Activated CD8-positive, alpha-beta memory T cell treated with anti-CD3 and anti-CD28 coated beads for 36 hours (primary cell): ENCODE measurements at regions not wholly inside any gene's neighbourhood (a gene's known extent, or its start where the extent isn't known, plus 50 kb on each side); places are given as distances from the start of the nearest gene placed in this dataset.
"Not testable (repeated sequence)": the region's sequence is repeated elsewhere in the genome, so short reads cannot be mapped to it uniquely, and the experiment has no call there.

ENCODE experiments used
- CTCF ChIA-PET: fragments of 350-600 bp; sonication (Branson Sonifier 250); formaldehyde crosslinking; loops from one replicate; lab custom pipeline; 2021; ENCODE audit warnings: antibody characterized with exemption; lab: Charles Lee
- POLR2A ChIA-PET: fragments of 350-600 bp; sonication (Branson Sonifier 250); formaldehyde crosslinking; loops from one replicate; lab custom pipeline; 2021; ENCODE audit warnings: antibody characterized with exemption; lab: Charles Lee

DNA sequence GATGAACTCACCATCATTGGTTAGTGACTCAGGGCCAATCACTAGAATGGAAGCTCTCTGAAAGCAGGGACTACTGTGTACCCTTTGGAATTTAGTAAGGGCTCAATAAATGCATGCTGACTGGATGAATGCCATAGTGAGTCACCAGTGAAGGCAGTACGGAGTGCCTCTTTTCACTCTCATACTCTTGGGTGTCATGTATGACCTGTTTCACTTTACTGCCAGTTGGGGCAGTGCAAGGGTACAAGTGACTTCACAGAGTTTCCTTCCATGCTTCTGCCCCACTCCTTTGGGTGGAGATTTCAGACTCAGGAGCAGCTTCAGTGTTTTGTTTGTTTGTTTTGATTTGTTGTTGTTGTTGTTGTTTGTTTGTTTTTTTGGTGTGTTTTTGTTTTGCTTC lies 57.7 kb downstream of the SOX3 start:
- POLR2A ChIA-PET, result no interaction called here
- CTCF ChIA-PET, result no interaction called here

DNA sequence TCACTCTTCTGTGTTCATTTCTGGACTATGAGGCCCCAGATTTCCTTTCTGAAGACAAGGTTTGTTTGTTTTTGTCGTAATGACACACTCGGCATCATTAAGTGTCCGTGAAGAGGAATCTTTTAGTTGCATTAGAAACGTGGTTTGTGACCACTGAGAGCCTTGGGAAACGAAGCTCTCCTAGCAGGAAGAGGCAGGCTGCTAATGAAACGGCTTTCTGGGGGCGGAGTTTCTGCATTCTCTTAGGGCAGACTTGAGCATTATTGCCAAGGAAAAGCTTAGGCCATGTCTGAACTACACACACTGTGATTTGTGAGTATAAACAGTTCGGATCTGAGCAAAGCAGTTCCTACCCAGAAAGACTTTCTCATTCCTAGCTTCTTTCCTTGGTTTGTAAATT lies 64.0 kb downstream of the SOX3 start:
- CTCF ChIA-PET, result no interaction called here
- POLR2A ChIA-PET, result no interaction called here

DNA sequence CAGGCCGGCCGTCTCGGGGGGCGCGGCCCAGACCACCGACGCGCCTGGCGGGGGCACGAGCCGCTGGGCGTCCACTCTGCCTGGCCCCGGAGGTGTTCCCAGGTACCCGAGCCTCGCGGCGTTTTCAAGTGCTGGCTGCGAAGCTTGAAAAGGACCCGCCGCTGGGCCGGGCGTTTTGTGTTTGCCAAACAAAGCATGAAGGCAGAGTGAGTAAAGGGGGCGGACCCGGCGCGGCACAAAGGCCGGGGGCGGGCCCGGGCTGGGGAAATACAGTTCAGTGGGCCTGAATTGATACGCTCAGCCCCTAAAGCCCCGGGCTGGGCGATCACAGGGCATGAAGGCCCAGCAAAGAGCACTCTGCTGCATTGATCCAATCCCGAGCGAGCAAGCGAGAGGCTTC lies 65.4 kb downstream of the SOX3 start:
- ChIA-PET CTCF (no interaction called here), POLR2A (no interaction called here)

DNA sequence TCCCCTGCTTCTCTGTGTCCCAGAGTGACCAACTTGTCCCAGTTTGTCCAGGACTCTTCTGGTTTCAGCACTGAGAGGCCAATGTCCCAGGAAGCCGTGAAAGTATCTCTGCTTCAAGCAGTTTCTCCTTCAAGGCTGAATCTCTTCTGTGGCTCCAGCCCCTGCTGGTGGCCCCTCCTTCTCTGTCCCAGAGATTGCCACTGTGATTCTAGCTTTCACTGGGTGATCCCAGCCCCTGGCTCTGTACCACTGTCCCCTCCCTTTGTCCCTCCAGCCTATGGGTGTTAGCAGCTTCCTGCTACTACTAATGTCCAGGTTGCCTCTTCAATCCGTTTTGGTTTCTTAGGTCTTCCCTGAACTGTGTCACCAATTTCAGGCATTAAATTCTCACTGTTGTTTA lies 70.5 kb downstream of the SOX3 start:
- POLR2A ChIA-PET, result no interaction called here
- CTCF ChIA-PET, result no interaction called here

DNA sequence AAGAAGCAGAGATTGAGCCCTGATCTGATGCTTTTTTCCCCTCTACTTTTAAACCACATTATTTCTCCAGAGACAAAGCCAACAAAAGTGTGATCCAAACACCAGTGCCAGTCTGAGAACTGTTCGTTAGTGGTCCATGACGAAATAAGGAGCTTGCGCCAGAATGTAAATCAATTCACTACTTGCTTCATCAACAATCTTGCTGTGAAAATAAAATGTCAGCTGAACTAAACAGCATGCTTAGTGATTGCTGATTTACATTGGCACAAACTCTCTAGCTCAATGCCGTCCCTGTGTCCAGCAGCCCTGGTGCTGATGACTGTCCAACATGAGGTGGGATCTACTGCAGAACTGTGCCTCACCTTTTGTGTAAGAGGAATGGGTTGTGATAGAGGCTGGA lies 71.3 kb downstream of the SOX3 start:
- POLR2A ChIA-PET, result no interaction called here
- CTCF ChIA-PET, result no interaction called here

DNA sequence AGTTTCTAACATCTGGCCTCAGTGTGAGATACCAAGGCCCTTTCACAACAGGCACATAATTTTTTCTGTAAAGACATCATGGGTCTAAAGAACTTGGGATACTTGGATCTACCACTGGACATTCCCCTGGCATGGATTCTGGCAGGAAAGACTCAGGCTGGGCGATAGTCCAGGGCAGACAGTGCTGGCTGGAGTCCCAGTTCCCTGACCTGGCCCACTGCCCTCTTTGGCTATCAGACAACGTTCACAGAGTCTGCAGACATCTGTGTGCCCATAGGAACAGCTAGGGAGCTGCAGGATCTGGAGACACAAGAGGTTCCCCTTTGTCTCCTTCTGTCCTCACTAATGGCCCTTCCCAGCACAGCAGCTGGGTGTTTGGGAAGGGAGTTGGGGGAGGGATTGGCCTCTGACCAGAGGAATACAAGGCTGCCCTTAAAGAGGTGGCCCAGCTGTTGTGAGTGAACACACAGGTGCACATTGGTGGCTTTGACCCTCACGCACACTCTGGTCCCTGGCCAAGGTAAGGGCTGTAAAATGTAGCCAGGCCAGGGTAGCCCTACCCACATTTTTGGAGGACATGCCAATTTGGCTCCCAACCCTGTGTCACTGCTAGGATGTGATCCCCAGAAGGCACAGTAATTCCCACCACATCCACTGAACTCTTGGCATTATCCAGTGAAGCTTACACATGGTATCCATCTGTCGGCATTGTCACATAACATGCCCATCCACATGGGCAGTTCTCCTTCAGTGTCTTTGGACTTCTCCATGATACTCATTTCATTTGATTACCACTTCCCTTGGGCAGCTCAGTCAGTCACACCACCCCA lies 72.3 kb downstream of the SOX3 start:
- POLR2A ChIA-PET, result no interaction called here
- CTCF ChIA-PET, result no interaction called here

DNA sequence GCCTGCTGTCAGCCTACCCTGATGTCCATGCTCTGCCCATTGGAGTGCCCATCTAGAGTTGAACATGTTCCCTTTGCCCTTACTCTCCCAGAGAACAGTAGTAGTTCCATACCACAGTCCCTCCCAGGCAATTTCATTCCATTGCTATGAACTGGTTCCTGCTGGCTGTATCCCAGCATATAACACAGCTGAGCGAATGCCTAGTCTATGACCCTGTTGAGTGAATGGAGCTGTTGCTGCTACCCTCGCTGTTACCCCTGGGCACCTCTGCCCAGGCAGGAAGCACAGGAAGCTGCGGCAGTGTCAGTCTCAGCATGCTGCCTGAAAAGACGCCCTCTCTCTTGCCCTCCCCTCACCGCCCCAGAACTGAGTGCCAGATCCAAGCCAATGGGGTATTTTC lies 73.3 kb downstream of the SOX3 start:
- CTCF ChIA-PET, result no interaction called here
- POLR2A ChIA-PET, result no interaction called here

DNA sequence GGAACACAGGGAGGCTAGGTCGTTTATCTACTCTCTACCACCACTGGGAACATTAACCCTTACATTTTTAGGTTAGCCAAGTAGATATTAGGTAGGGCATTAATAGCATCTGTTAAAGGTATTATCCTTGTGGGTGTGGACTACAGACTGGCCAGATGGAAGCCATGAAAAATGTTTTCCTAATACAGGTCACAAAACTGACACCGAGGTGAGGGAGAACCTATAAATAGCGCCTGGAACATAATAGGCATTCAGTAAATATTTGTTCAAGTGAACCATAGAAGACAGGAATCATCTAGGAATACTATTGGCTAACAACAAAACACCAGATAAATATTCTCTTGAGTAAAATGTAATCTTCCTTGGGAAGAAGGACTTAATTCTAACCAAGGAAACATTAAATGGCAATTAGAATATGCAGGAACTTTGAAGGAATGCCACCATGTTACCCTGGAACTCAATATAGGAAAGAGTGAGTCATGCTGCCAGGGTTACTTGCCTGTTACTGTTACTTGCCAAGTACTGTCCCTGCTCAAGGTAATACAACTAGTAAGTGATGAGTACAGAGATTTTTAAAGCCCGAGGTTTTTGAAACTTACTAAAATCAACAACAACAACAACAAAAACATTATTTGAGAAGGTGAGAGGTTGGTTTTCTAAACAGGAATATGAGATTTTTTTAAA lies 79.0 kb downstream of the SOX3 start:
- POLR2A ChIA-PET, result no interaction called here
- CTCF ChIA-PET, result no interaction called here

DNA sequence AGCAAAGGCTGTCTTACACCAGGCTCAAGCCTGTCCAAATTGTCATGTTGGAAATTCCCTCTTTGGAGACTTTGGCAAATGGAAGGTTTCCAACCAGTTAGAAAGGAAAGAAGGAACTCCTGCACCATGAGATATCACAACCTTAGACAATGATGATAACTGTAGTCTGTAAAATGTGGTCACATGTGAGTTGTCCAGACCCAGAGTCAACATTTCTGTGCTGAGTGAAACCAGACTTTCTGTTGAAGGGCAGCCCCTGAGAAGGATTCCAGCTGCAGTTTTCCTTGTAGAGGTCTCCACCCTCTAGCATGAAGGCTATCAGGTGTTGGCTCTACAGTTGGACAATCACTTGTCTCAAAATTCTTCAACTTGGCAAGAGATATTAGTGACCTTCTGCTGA lies 82.4 kb downstream of the SOX3 start:
- CTCF ChIA-PET, result no interaction called here
- POLR2A ChIA-PET, result no interaction called here

DNA sequence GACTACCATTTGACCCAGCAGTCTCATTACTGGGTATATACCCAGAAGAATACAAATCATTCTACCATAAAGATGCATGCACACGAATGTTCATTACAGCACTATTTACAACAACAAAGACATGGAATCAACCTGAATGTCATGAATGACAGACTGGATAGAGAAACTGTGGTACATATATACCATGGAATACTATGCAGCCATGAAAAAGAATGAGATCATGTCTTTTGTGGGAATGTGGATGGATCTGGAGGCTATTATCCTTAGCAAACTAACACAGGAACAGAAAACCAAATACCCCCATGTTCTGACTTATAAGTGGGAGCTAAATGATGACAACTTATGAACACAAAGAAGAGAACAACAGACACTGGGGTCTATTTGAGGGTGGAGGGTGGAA lies 102.7 kb downstream of the SOX3 start:
- CTCF ChIA-PET, POLR2A ChIA-PET: not testable (repeated sequence)

DNA sequence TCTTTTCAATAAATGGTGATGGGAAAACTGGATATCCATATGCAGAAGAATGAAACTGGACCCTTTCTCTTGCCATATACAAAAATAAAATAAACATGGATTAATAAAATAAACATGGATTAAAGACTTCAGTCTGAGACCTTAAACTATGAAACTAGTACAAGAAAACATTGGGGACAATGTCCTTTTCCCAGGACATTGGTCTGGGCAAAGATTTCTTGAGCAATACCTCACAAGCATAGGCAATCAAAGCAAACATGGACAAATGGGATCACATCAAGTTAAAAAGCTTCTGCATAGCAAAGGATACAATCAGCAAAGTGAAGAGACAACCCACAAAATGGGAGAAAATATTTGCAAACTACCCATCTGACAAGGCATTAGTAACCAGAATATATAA lies 108.5 kb downstream of the SOX3 start:
- POLR2A ChIA-PET, result not testable (repeated sequence)

DNA sequence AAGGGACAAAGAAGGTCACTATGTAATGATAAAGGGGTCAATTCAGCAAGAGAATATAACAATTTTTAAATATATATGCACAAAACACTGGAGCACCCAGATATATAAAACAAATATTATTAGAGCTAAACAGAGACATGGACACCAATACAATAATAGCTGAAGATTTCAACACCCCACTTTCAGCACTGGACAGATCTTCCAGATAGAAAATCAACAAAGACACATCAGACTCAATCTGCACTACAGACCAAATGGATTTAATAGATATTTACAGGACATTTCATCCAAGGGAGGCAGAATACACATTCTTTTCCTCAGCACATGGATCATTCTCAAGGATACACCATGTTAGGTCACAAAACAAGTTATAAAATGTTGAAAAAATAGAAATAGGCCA lies 111.4 kb downstream of the SOX3 start:
- ChIA-PET CTCF (no interaction called here), POLR2A (no interaction called here)

More for the DNA sequence above, 108.5 kb downstream of the SOX3 start:
- CTCF ChIA-PET, result not testable (repeated sequence)

DNA sequence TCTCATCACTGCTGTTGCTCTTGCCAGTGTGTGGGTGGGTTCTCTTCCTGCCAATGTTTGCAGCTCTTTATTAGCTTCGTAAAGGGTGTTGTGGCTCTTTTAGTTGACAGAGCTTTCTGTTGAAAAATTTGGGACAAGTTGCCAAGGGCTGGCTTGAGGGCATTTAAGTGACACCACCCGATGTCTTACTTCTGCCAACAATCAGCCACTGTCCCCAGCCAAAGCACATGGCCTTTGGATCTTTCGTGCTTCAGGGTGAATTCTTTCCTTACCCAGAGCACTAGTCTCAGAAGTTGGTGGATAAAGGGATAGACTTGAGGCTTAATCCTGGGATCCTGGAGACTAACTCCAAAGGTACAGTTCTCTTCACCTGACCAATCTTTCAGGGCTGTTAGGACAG lies 113.6 kb downstream of the SOX3 start:
- ChIA-PET CTCF (no interaction called here), POLR2A (no interaction called here)

DNA sequence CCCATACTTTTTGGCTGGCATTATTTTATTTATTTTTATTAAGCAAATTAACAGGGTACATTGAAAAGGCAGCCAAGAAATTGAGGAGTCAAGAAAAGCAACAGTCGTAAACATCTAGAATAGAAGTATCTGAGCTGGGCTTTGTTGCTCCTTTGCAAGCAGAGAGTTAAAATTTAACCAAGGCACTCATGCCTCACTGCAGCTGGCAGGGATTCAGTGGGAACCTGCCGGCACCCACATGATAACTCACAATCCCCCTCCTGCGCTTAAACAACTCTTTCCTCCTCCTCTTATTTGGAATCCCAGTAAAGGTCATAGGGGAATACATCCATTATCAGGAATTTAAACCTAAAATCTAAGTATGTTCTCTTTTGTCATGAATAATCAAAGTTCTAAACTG lies 115.5 kb downstream of the SOX3 start:
- CTCF ChIA-PET, result no interaction called here
- POLR2A ChIA-PET, result no interaction called here

DNA sequence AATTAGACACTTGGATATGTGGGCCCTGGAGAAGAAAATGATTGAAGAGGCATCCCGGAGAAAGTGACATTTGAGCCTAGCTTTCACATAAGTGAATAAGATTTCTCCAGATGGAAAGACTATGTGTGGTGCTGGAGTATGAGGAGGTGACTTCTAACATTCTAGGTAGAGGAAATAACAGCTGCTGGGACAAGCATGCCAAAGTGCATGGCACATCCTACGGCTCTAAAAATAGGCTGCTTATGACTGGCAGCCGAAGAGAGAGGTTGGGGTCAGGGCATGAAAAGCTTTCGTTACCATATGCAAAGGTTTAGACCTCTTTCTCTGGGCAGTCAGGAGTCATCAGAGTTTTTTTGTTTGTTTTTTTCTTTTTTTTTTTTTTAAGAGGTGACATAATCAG lies 142.0 kb downstream of the SOX3 start:
- POLR2A ChIA-PET, result no interaction called here
- CTCF ChIA-PET, result no interaction called here

DNA sequence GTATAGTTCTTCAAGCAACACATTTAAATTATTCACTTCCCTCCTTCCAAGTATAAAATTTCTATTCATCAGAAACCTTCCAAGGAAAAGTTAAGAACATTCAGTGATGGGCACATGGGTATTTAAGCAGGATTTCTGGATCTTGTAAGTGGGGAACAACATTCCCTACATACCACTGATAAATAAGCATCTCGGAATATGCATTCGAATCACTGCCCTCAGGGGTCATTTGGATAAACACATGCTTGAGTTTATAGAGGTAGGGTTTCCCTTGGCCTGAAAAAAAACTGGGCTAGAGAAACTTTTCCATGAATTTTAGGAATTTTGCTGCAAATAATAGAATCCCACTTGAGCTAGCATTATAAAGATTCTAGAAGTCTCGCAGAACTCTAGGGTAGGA lies 143.9 kb downstream of the SOX3 start:
- ChIA-PET CTCF (no interaction called here), POLR2A (no interaction called here)

DNA sequence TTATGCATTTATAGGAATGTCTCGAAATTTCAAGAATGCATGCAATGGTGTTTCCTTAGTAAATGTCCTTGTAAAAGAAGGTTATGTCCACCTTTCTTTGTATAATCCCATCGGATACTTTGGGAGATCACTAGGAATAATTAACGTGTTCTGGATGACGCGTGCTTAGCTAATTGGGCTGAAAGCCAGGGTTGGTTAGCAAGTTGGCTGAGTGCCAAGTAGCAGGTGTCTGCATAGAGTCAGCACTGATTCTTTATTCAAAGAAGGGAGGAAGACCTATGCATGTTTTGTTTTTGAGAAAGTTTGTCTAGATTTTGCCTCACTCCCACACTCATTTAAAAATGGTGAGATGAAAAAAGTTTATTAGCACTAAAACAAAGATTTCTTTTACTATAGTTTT lies 144.6 kb downstream of the SOX3 start:
- ChIA-PET POLR2A (no interaction called here), CTCF (no interaction called here)

DNA sequence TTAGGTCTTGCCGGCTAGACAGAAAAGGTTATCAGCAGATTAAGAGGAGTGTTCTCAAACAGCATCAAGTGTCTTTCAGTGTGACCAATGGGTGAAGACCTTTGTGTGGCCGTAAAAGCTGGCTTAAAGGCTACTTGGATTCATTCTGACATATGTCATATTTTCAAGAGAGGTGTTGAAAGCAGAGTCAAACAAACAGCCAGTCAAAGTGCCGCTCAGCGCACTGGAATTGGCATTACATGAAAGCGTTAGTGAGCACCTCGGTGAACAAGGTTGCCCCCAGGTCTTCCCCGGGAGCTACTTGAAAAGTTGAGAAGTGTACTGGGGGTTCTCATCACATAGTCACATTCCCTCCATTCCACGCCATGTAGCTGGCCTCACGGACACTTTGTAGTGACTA lies 148.9 kb downstream of the SOX3 start:
- POLR2A ChIA-PET, result no interaction called here
- CTCF ChIA-PET, result no interaction called here

DNA sequence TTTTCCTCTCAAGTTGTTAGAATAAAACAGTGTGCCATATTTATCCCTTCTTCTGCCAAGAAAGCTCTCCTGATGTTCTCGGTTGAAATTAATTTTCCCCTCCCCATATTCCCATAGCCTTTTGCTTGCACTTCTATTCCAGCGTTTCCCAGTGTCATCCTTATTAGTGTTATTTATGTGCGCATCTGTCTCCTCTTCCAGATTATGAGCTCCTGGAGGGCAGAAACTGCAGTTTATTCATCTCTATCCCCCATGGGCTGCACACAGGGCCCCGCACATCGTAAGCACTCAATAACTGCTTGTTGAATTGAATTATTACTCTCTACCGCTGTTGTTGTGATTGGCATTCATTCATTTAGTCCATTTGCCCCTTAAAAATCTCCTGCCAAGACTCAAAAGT lies 149.4 kb downstream of the SOX3 start:
- CTCF ChIA-PET, result no interaction called here
- POLR2A ChIA-PET, result no interaction called here

DNA sequence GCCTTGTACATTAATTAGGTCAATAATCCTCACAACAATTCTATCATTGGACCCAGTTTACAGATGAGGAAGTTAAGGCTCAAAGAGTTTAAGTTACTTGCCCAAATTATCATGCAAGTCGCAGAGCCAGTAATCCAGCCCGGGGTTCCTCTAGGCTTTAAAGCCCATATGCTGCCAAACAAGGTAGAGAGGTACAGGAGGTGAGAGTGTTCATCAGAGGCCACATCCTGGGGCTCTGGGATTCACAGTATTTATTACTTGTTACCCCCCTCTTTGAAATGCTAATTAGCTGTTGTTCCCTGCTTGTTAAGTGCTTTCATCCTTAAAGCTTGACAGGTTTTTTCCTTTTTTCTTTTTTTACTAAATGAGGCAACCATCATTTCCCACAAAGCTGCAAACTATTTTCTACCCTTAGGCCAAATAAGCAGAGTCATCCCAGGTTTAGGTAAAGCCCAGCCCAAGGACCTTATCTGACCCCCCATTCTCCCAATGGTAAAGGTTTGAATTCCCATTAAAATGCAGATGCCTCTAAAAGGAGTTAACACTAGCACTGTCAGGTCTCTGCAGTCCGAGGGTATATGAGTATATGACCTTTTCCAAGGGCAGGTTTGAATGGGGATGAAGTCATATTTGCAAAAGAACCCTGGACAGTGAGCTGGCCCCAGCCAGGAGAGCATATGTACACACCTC lies 150.3 kb downstream of the SOX3 start:
- POLR2A ChIA-PET, result no interaction called here
- CTCF ChIA-PET, result no interaction called here

DNA sequence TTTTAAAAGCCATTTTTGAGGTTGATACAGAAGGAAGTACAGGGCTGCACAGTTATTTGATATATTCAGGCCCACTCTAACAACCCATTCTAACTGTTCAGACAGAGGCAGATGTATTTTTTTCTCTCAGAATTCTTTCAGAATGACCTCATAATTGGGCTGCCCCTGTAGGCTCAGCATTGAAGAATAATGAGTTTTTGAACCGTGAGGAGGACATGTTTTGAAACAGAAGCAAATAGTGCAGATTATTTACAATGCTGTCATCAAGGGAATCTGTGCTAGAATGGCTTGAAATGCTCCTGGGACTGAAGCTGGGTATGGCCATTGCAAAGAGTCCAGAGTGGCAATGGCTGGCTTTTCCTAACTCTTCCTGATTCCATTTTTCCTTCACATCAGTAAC lies 158.1 kb downstream of the SOX3 start:
- ChIA-PET POLR2A (no interaction called here), CTCF (no interaction called here)
